HK-2 (cell line): ENCODE measurements at regions not wholly inside any gene's neighbourhood (a gene's known extent, or its start where the extent isn't known, plus 50 kb on each side); places are given as distances from the start of the nearest gene placed in this dataset.
"Not testable (repeated sequence)": the region's sequence is repeated elsewhere in the genome, so short reads cannot be mapped to it uniquely, and the experiment has no call there.

Experiments used
- DNase-seq: peaks from one replicate; pipeline ENCODE4 v3.0.0-alpha.2; 2018; ENCODE audit not compliant: unreplicated experiment

- peak; percentile 82 for DNase-seq
Observed at GRCh38 chr4:14168919-14169318, 541.4 kb upstream of the BOD1L1 start.

DNA sequence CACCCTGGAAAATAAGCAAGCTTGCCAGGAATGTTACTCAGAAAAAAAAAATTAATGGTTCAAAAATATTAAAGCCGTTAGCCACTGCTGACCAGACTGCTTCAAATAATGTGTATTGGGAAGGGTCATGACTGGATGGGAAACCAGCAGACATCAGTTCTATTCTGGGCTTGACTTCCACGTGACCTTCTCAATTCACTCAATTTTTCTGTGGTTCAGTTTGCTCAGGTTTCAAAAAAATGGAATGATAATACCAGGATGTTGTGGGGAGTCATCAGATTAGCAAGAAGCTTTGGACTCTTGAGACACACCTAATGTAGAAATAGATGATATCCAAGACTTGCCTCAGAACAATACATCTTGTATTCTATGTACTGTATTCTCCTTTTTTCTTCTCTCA is 541.9 kb upstream of the BOD1L1 start:
- no peak for DNase-seq

- not testable (repeated sequence) for DNase-seq
Observed at GRCh38 chr4:14169940-14170339, 542.4 kb upstream of the BOD1L1 start.

DNA sequence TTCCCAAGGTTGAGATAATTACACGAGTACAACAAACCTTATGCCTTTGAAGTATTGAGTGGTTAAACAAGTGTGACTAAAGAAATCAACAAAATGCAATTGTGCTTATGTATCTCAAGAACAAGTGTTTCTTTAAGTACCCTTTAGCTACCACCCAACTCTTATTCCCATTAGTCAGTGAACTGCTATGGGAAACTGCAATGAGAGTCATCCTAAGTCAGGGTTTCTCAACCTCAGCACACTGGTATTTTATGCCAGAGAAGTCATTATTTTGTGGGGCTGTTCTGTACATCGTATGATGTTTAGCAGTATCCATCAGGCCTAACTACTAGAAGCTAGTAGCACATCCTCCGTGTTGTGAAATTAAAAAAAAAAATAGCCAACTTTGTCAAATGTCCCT is 549.1 kb upstream of the BOD1L1 start:
- DNase-seq: no peak

GRCh38 chr4:14177987-14178386 is 550.5 kb upstream of the BOD1L1 start:
- no peak for DNase-seq

- no peak for DNase-seq
Observed at GRCh38 chr4:14178421-14178820, 550.9 kb upstream of the BOD1L1 start.

GRCh38 chr4:14180166-14180565 is 552.6 kb upstream of the BOD1L1 start:
- DNase-seq: no peak

DNA sequence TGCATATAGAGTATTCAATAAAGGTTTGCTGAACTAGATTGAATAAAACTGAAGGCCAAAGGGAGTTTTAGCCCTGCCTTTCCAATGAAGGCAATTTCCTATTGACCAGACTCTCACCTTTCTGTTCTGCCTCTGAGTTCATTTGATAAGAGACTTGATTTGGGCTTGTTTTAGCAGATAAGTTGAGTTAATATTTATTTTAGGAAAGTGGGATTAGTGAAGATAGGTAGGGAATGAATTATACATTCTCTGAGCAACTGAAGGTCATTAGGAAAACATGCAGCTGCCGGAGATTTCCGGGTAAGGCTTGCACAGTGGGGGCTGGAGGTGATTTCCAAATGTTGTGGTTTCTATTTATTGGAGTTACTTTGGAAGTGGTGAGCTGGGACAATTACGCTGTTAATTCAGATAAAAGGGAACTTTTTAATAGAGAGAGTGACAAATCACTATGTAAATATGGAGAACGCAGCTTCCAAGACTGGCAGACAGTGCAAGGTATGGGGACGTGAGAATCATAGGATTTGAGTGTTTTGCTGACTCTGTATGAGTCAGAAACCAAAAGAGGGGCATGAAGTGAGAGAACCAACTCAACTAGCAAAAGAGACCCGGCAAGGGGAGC is 553.6 kb upstream of the BOD1L1 start:
- DNase-seq: no peak

DNA sequence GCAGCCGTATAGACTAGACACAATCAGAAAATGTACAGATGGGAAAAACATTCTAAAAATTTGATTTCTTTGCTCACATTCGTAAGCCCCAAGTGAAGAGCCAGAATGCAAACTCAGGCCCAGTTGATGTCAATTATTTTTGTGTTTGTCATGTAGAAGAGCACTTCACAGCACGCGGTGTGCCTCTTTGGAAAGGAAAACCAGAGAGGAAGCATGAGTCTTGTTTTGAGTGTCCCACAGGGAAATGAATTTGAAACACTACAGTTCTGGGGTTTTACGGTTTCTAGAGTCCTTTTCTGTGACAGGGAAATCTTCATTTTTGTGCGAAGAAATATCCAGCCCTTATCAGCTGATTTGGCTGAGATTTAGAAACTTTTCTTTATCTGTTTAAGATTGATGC is 554.6 kb upstream of the BOD1L1 start:
- DNase-seq: no peak

GRCh38 chr4:14184265-14184664 is 556.7 kb upstream of the BOD1L1 start:
- DNase-seq: no peak

GRCh38 chr4:14184767-14185166 is 557.2 kb upstream of the BOD1L1 start:
- DNase-seq: no peak

- DNase-seq: no peak
Observed at GRCh38 chr4:14188214-14188613, 560.7 kb upstream of the BOD1L1 start.

GRCh38 chr4:14193601-14194000 is 566.1 kb upstream of the BOD1L1 start:
- no peak for DNase-seq

DNA sequence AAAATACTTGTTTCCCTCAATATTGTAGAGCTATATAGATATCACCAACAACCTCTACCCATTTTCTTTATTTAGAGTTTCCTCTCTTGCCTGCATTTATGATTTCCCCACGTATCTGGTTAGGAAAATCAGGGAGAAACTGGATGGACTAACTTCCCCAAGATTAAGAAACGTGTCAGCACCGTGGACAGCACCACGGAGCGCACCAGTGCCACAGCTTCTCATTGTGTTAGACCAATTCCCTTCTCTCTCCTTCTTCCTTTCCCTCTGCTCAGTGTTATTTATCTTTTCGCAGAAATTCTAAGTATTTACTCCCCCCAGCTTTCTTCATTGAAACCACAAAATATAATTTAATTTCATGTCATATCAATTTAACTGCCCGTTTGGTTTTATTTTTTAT is 568.6 kb upstream of the BOD1L1 start:
- peak; percentile 56 for DNase-seq

- DNase-seq: no peak
Observed at GRCh38 chr4:14215116-14215770, 587.7 kb upstream of the BOD1L1 start.

DNA sequence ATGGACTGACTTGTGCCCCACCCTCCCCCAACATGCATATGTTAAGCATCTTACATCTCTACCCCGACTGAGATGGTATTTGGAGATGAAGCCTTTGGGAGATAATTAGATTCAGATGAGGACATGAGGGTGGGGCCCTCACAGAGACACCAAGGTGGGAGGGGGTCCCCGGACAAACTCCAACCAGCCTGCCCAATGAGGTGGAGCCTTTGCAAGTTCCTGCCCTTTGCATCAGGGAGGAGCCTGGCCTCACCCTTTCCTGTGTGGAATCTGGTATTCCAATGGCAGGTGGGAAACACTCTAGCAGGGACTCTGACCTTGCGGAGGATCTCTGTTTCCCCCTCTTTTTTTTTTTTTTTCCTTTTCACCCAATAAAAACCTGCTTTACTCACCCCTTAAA is 589.9 kb upstream of the BOD1L1 start:
- DNase-seq: no peak

DNA sequence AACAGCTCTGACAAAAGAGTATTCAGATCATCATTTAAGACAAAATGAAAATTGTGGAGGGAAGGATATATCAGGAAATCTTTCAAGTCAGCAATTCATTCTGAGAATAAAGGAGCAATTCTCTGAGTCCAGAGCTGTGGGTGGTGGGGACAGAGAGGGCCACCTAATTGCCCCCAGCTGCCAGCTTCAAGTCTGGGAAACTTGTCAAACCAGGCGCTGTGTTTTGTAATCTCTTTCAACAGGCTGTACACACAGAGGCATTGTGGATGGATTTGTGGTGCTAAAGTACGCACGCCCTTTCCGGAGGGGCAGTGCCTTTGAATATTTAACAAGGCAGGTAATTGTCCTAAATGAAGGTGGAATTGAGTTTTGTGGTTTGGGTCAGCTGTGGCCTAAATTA is 591.1 kb upstream of the BOD1L1 start:
- no peak for DNase-seq

GRCh38 chr4:14221176-14221575 is 593.7 kb upstream of the BOD1L1 start:
- no peak for DNase-seq

DNA sequence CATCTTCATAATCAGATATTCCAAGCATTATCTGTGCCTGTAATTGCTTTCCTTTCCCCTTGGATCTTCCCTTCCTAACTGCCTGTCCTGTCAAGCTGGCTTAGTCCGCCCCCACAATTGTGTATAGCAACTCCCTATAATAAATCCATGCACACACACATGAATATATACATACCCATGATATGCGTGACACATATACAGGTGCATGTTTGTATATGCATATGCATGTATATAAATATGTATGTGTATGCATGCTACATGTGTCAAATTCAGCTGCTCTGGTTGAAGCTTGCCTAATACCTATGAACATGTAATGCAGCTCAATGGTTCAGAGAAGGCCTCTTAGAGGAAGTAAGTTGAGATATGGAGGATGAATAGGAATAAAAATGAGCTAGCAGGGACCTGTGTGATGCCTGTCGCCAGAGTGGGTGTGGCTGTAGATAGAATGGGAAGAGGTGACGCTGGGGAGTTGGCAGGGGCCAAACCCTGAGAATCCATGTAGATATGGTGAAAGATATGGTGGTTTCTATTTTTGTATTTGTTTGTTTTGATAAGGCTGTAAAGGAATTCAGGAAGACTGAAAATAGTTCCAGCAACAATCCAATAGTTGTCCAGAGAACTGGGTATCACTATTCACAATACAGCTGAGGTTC is 595.0 kb upstream of the BOD1L1 start:
- DNase-seq: no peak

DNA sequence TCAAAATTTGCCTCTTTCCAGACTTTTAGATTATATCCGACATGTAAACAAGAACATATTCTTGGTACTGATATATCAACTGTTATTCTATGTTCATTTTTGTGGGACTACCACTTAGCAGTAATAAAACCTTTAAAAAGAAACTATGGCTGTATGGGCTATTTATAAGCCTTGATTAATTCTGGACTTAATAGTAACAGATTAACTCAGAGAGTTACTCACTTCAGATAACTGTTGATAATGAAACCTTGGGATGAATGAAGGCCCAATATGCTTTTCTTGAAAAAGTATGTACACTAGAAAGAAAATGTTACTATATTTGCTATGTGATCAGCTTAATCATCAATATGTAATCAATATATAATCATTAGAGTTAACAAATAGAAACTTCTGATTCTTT is 595.9 kb upstream of the BOD1L1 start:
- DNase-seq: no peak

GRCh38 chr4:14225688-14226207 is 598.2 kb upstream of the BOD1L1 start:
- DNase-seq: no peak

DNA sequence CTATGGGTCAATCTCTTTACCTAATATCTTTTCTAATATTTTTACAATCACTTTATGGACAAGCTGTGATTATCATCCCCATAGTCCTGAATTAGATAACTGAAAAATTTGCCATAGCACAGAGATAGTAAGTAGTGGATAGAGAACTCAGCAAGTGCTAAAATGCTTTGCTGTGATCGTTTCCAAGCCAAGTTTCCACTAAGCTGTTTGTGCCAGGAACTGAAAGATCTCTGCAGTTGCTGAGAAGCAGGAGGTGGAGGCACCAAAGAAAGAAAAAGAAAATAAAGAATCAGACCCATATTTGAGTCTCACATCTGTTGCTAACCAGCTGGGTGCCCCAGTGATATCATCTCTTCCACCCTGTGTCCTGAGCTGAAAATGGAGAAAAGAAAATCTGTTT is 605.6 kb upstream of the BOD1L1 start:
- DNase-seq: no peak

DNA sequence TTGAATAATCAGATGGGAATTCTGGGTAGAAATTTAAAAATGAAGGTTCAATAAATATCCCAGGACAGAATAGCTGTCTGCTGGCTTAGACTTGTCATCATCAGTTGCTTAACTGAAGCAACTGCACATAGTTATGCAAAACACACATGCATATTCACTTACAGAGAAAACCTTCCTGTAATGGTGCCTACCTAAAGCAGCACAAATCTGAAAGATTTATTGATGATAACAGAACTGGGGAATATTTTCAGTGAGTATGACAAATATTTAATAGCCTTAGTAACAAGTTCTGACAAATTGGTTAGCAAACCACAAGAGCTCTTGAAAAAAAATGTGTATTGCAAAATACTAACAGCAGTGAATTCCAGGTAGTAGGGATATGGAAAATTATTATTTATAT is 606.8 kb upstream of the BOD1L1 start:
- DNase-seq: no peak
